ENCODE measurements at regions not wholly inside any gene's neighbourhood (a gene's known extent, or its start where the extent isn't known, plus 50 kb on each side); places are given as distances from the start of the nearest gene placed in this dataset.

GRCh38 chr3:113084777-113085176 is 94.0 kb downstream of the GTPBP8 start:
- Mint-ChIP-seq H3K9me3 (no peaks in the 10 kb centered on the region), H3K27me3 (no peaks in the 10 kb centered on the region), H3K4me3 (no peak overlapping the region), H3K36me3 (peaks cover 24% of the 10 kb centered on the region), H3K27ac (no peak overlapping the region), H3K4me1 (peaks cover 0 to 3% (median under 1%) of the 10 kb centered on the region in 4 donors)
- DNase-seq (no peak), ATAC-seq (ENCODE audit: low read depth in 2 of 2) (no peak)
- Histone ChIP-seq H3K9me3 (ENCODE audit: control insufficient read depth in 2 of 2, low read length in 2 of 2) (no peaks in the 10 kb centered on the region), H3K27ac (ENCODE audit: insufficient read depth, low read length, poor library complexity, severe bottlenecking) (no peak overlapping the region), H3K4me1 (ENCODE audit: control insufficient read depth, insufficient read depth, low read length, poor library complexity, severe bottlenecking) (no peaks in the 10 kb centered on the region), H3K4me3 (ENCODE audit: low read depth, low read length) (no peak overlapping the region), H3K36me3 (ENCODE audit: control insufficient read depth, insufficient read depth, low read length) (no peaks in the 10 kb centered on the region), H3K27me3 (ENCODE audit: control insufficient read depth, insufficient read depth, low read length) (no peaks in the 10 kb centered on the region)

- no peak overlapping the region for H3K27ac ChIP-seq (ENCODE audit: insufficient read depth, low read length, poor library complexity, severe bottlenecking)
- no peak overlapping the region for H3K4me3 ChIP-seq (ENCODE audit: low read depth, low read length)
- no peaks in the 10 kb centered on the region for H3K36me3 ChIP-seq (ENCODE audit: control insufficient read depth, insufficient read depth, low read length)
- H3K4me1 ChIP-seq (ENCODE audit: control insufficient read depth, insufficient read depth, low read length, poor library complexity, severe bottlenecking) = no peaks in the 10 kb centered on the region
- Mint-ChIP-seq H3K27me3 (no peaks in the 10 kb centered on the region), H3K27ac (no peak overlapping the region), H3K4me1 (no peaks in the 10 kb centered on the region), H3K9me3 (peaks cover 0 to 3% (median 0%) of the 10 kb centered on the region in 7 donors), H3K36me3 (peaks cover 30% of the 10 kb centered on the region), H3K4me3 (no peak overlapping the region)
- ATAC-seq (ENCODE audit: low read depth in 2 of 2) = no peak
- no peaks in the 10 kb centered on the region for H3K27me3 ChIP-seq (ENCODE audit: control insufficient read depth, insufficient read depth, low read length)
- DNase-seq = no peak
- H3K9me3 ChIP-seq (ENCODE audit: control insufficient read depth in 2 of 2, low read length in 2 of 2) = no peaks in the 10 kb centered on the region
Measured at GRCh38 chr3:113086560-113087461, 96.0 kb downstream of the GTPBP8 start.

GRCh38 chr3:113088616-113089015 is 97.8 kb downstream of the GTPBP8 start:
- Histone ChIP-seq H3K27ac (ENCODE audit: insufficient read depth, low read length, poor library complexity, severe bottlenecking) (no peak overlapping the region), H3K36me3 (ENCODE audit: control insufficient read depth, insufficient read depth, low read length) (no peaks in the 10 kb centered on the region), H3K4me3 (ENCODE audit: low read depth, low read length) (no peak overlapping the region), H3K4me1 (ENCODE audit: control insufficient read depth, insufficient read depth, low read length, poor library complexity, severe bottlenecking) (no peaks in the 10 kb centered on the region), H3K27me3 (ENCODE audit: control insufficient read depth, insufficient read depth, low read length) (no peaks in the 10 kb centered on the region), H3K9me3 (ENCODE audit: control insufficient read depth in 2 of 2, low read length in 2 of 2) (no peaks in the 10 kb centered on the region)
- Mint-ChIP-seq H3K27ac (no peak overlapping the region), H3K4me3 (no peak overlapping the region), H3K27me3 (no peaks in the 10 kb centered on the region), H3K9me3 (peaks cover 0 to 4% (median 0%) of the 10 kb centered on the region in 7 donors), H3K36me3 (peaks cover 27% of the 10 kb centered on the region), H3K4me1 (no peaks in the 10 kb centered on the region)
- ATAC-seq (ENCODE audit: low read depth in 2 of 2) (no peak), DNase-seq (no peak)

DNA sequence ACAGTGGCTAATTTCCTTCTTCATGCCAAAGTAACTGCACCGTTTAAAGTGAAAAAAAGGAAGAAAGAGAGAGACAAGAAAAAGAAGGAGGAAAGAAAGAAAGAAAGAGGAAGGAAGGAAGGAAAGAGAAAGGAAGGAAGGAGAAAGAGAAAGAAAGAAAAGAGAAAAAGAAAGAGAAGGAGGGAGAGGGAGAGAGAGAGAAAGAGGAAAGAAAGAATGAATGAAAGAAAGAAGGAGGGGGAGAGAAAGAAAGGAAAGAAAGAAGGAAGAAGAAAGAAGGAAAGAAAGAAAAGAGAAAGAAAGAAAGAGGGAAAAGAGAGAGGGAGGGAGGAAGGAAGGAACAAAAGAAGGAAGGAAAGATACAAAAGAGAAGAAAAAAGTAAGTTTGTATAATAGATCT is 100.6 kb downstream of the GTPBP8 start:
- H3K36me3 Mint-ChIP-seq = peaks cover 21% of the 10 kb centered on the region
- no peaks in the 10 kb centered on the region for H3K27me3 ChIP-seq (ENCODE audit: control insufficient read depth, insufficient read depth, low read length)
- DNase-seq = no peak
- H3K4me1 Mint-ChIP-seq = no peaks in the 10 kb centered on the region
- H3K9me3 ChIP-seq (ENCODE audit: control insufficient read depth in 2 of 2, low read length in 2 of 2) = no peaks in the 10 kb centered on the region
- H3K4me3 ChIP-seq (ENCODE audit: low read depth, low read length) = no peak overlapping the region
- no peaks in the 10 kb centered on the region for H3K27me3 Mint-ChIP-seq
- no peaks in the 10 kb centered on the region for H3K36me3 ChIP-seq (ENCODE audit: control insufficient read depth, insufficient read depth, low read length)
- peaks cover 0 to 4% (median 0%) of the 10 kb centered on the region in 7 donors for H3K9me3 Mint-ChIP-seq
- no peak overlapping the region for H3K27ac ChIP-seq (ENCODE audit: insufficient read depth, low read length, poor library complexity, severe bottlenecking)
- no peaks in the 10 kb centered on the region for H3K4me1 ChIP-seq (ENCODE audit: control insufficient read depth, insufficient read depth, low read length, poor library complexity, severe bottlenecking)
- no peak overlapping the region for H3K4me3 Mint-ChIP-seq
- no peak for ATAC-seq (ENCODE audit: low read depth in 2 of 2)
- H3K27ac Mint-ChIP-seq = no peak overlapping the region

- H3K4me3 ChIP-seq (ENCODE audit: low read depth, low read length) = no peak overlapping the region
- H3K9me3 ChIP-seq (ENCODE audit: control insufficient read depth in 2 of 2, low read length in 2 of 2) = no peaks in the 10 kb centered on the region
- Mint-ChIP-seq H3K27me3 (no peaks in the 10 kb centered on the region), H3K4me1 (no peaks in the 10 kb centered on the region), H3K4me3 (no peak overlapping the region), H3K36me3 (peaks cover 21% of the 10 kb centered on the region), H3K27ac (no peak overlapping the region), H3K9me3 (peaks cover 0 to 4% (median 0%) of the 10 kb centered on the region in 7 donors)
- H3K4me1 ChIP-seq (ENCODE audit: control insufficient read depth, insufficient read depth, low read length, poor library complexity, severe bottlenecking) = no peaks in the 10 kb centered on the region
- ATAC-seq (ENCODE audit: low read depth in 2 of 2) (no peak), DNase-seq (no peak)
- H3K36me3 ChIP-seq (ENCODE audit: control insufficient read depth, insufficient read depth, low read length) = no peaks in the 10 kb centered on the region
- H3K27ac ChIP-seq (ENCODE audit: insufficient read depth, low read length, poor library complexity, severe bottlenecking) = no peak overlapping the region
- no peaks in the 10 kb centered on the region for H3K27me3 ChIP-seq (ENCODE audit: control insufficient read depth, insufficient read depth, low read length)
Measured at GRCh38 chr3:113092746-113093145, 102.0 kb downstream of the GTPBP8 start.

DNA sequence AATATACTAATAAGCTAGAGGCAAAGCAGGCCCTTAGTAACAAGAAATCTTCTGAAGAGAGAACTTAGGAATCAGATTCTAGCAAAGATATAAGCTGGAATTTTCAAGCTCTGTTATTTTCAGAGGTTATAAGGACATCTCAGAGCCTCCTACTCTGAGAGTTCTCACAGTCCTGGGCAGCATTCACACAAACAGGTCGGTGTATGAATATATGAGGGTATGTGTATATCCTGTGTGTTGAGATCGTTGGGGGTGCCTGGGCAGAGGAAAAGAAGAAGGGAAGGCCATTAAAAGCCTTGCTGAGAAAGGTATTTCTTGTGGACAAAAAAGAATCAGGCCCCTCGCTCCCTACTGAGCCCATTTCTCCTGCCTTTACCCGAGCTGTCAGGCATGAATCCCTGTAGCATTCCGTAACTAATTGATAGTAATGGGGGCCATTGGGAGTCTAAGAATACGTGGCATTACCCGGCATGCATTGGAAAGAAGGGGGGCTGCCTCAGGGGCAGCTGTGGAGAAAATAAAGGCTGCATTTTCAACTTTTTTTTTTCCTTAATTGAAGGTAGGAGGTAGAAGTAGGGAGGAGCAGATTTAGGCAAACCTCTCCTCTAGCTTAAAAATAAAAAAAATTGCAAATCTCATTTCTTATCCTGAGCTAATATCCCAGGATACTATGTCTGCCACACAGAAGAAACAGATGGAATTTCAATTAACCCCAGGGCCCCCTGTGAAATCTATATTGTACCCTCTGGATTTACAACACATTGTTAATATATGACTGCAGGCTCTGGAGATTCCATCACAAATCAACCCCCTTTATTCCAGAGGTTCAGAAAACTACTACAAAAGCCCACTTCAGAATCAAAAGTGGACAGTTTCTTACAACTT is 103.8 kb downstream of the GTPBP8 start:
- H3K36me3 Mint-ChIP-seq = peaks cover 8% of the 10 kb centered on the region

DNA sequence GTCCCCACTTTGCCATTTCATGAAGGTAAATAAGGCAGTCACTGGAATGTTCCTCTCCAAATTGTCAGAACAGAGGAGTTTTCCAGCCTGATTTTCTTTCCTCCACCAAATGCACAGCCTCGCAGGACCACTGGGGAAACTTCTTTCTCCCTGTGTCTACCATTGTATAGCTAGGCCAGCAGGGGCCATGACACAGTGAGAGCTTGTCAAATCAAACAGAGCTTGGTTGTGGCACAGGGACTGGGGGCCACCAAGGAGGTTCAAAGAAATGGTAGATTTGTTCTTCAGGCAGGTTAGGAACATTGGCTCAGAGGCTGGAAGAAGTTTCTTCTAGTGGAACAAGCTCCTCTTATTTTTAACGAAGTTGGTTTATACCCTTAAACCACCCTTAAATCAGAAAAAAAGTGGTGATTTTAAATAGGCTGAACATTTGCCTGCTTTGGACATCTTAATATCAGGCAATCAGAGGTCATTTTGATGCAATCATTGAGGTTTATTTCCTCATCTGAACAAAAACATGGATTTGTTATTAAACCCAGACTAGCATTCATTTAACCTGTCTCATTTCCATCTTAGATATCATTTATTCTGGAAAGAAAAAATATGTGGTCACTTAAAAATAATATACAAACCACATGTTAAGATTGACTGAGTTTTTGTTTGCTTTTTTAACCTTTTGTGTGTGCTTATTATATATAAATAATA is 105.6 kb downstream of the GTPBP8 start:
- Mint-ChIP-seq H3K4me3 (no peak overlapping the region), H3K4me1 (no peaks in the 10 kb centered on the region), H3K36me3 (no peaks in the 10 kb centered on the region), H3K27ac (no peak overlapping the region), H3K9me3 (peaks cover 0 to 6% (median 0%) of the 10 kb centered on the region in 7 donors), H3K27me3 (no peaks in the 10 kb centered on the region)
- no peaks in the 10 kb centered on the region for H3K27me3 ChIP-seq (ENCODE audit: control insufficient read depth, insufficient read depth, low read length)
- H3K4me1 ChIP-seq (ENCODE audit: control insufficient read depth, insufficient read depth, low read length, poor library complexity, severe bottlenecking) = no peaks in the 10 kb centered on the region
- H3K36me3 ChIP-seq (ENCODE audit: control insufficient read depth, insufficient read depth, low read length) = no peaks in the 10 kb centered on the region
- H3K9me3 ChIP-seq (ENCODE audit: control insufficient read depth in 2 of 2, low read length in 2 of 2) = no peaks in the 10 kb centered on the region
- DNase-seq (no peak), ATAC-seq (ENCODE audit: low read depth in 2 of 2) (no peak)
- no peak overlapping the region for H3K27ac ChIP-seq (ENCODE audit: insufficient read depth, low read length, poor library complexity, severe bottlenecking)
- no peak overlapping the region for H3K4me3 ChIP-seq (ENCODE audit: low read depth, low read length)

More for the DNA sequence above, 103.8 kb downstream of the GTPBP8 start:
- H3K4me1 Mint-ChIP-seq = no peaks in the 10 kb centered on the region
- no peak overlapping the region for H3K27ac Mint-ChIP-seq
- H3K9me3 ChIP-seq (ENCODE audit: control insufficient read depth in 2 of 2, low read length in 2 of 2) = no peaks in the 10 kb centered on the region
- peaks cover 0 to 4% (median 0%) of the 10 kb centered on the region in 7 donors for H3K9me3 Mint-ChIP-seq
- H3K27me3 Mint-ChIP-seq = no peaks in the 10 kb centered on the region
- H3K4me3 Mint-ChIP-seq = no peak overlapping the region
- no peak overlapping the region for H3K27ac ChIP-seq (ENCODE audit: insufficient read depth, low read length, poor library complexity, severe bottlenecking)
- H3K36me3 ChIP-seq (ENCODE audit: control insufficient read depth, insufficient read depth, low read length) = no peaks in the 10 kb centered on the region
- no peak overlapping the region for H3K4me3 ChIP-seq (ENCODE audit: low read depth, low read length)
- ATAC-seq (ENCODE audit: low read depth in 2 of 2) = no peak
- H3K27me3 ChIP-seq (ENCODE audit: control insufficient read depth, insufficient read depth, low read length) = no peaks in the 10 kb centered on the region
- no peaks in the 10 kb centered on the region for H3K4me1 ChIP-seq (ENCODE audit: control insufficient read depth, insufficient read depth, low read length, poor library complexity, severe bottlenecking)
- DNase-seq = no peak

All from CD4-positive, CD25-positive, alpha-beta regulatory T cell (primary cell).